ENCODE measurements at regions not wholly inside any gene's neighbourhood (a gene's known extent, or its start where the extent isn't known, plus 50 kb on each side); places are given as distances from the start of the nearest gene placed in this dataset.

GRCh38 chr1:80799457-80799856 is 1001.3 kb upstream of the ADGRL2 start:
- H2AFZ ChIP-seq (ENCODE audit: low read length), result no peak overlapping the region
- intact Hi-C loops (cut with micrococcal nuclease; ENCODE audit: unreplicated experiment), result no loop called here

GRCh38 chr1:80779275-80779674 is 1021.5 kb upstream of the ADGRL2 start:
- no peak overlapping the region for H3K4me3 ChIP-seq (ENCODE audit: low read depth, low read length, poor library complexity, severe bottlenecking)
- H2AFZ ChIP-seq (ENCODE audit: low read length), result no peak overlapping the region
- TF ChIP-seq EZH2phosphoT487 (IDR thresholded peaks at IDR 0.05; ENCODE audit: borderline replicate concordance, low read depth, low read length) (no peak), CTCF (conservative IDR thresholded peaks at IDR 0.05; ENCODE audit: low read length) (no peak)
- H3K9me2 ChIP-seq (ENCODE audit: insufficient read depth, low read length), result no peaks in the 10 kb centered on the region
- no peaks in the 10 kb centered on the region for H4K20me1 ChIP-seq (ENCODE audit: insufficient read depth, low read length)
- no peak overlapping the region for H3K4me2 ChIP-seq (ENCODE audit: low read length)
- no peaks in the 10 kb centered on the region for H3K79me2 ChIP-seq (ENCODE audit: insufficient read depth, low read depth, low read length)
- CTCF ChIA-PET (ENCODE audit: unreplicated experiment), result no interaction called here
- H3K4me1 ChIP-seq (ENCODE audit: insufficient read depth, low read length, poor library complexity, severe bottlenecking), result no peaks in the 10 kb centered on the region
- no peak for DNase-seq (ENCODE audit: low spot score)
- H3K36me3 ChIP-seq (ENCODE audit: insufficient read depth, low read length), result no peaks in the 10 kb centered on the region
- H3K27ac ChIP-seq (ENCODE audit: low read depth, low read length, poor library complexity, severe bottlenecking), result no peak overlapping the region
- no peaks in the 10 kb centered on the region for H3K9me3 ChIP-seq (ENCODE audit: low read length)
- no TSS peak for BruUV-seq (replicated peaks)
- POLR2A ChIA-PET, result no interaction called here
- intact Hi-C loops (cut with micrococcal nuclease; ENCODE audit: unreplicated experiment), result no loop called here

More at GRCh38 chr1:80799457-80799856, 1001.3 kb upstream of the ADGRL2 start:
- no peaks in the 10 kb centered on the region for H3K9me3 ChIP-seq (ENCODE audit: low read length)
- no peaks in the 10 kb centered on the region for H3K79me2 ChIP-seq (ENCODE audit: insufficient read depth, low read depth, low read length)
- H3K4me1 ChIP-seq (ENCODE audit: insufficient read depth, low read length, poor library complexity, severe bottlenecking), result no peaks in the 10 kb centered on the region
- CTCF ChIA-PET (ENCODE audit: unreplicated experiment), result no interaction called here
- H3K27ac ChIP-seq (ENCODE audit: low read depth, low read length, poor library complexity, severe bottlenecking), result no peak overlapping the region
- no peak overlapping the region for H3K4me3 ChIP-seq (ENCODE audit: low read depth, low read length, poor library complexity, severe bottlenecking)
- H4K20me1 ChIP-seq (ENCODE audit: insufficient read depth, low read length), result no peaks in the 10 kb centered on the region
- no peak for TF ChIP-seq CTCF (conservative IDR thresholded peaks at IDR 0.05; ENCODE audit: low read length)
- TF ChIP-seq EZH2phosphoT487 (IDR thresholded peaks at IDR 0.05; ENCODE audit: borderline replicate concordance, low read depth, low read length), result no peak
- no peak for DNase-seq (ENCODE audit: low spot score)
- no peaks in the 10 kb centered on the region for H3K9me2 ChIP-seq (ENCODE audit: insufficient read depth, low read length)
- no peaks in the 10 kb centered on the region for H3K36me3 ChIP-seq (ENCODE audit: insufficient read depth, low read length)
- POLR2A ChIA-PET, result no interaction called here
- H3K4me2 ChIP-seq (ENCODE audit: low read length), result no peak overlapping the region
- no TSS peak for BruUV-seq (replicated peaks)

GRCh38 chr1:80778094-80778840 is 1022.5 kb upstream of the ADGRL2 start:
- H3K27ac ChIP-seq (ENCODE audit: low read depth, low read length, poor library complexity, severe bottlenecking), result no peak overlapping the region
- H3K36me3 ChIP-seq (ENCODE audit: insufficient read depth, low read length), result no peaks in the 10 kb centered on the region
- TF ChIP-seq EZH2phosphoT487 (IDR thresholded peaks at IDR 0.05; ENCODE audit: borderline replicate concordance, low read depth, low read length), result no peak
- no peaks in the 10 kb centered on the region for H3K9me3 ChIP-seq (ENCODE audit: low read length)
- no peak overlapping the region for H2AFZ ChIP-seq (ENCODE audit: low read length)
- no peak for DNase-seq (ENCODE audit: low spot score)
- H3K4me3 ChIP-seq (ENCODE audit: low read depth, low read length, poor library complexity, severe bottlenecking), result no peak overlapping the region
- H3K79me2 ChIP-seq (ENCODE audit: insufficient read depth, low read depth, low read length), result no peaks in the 10 kb centered on the region
- no TSS peak for BruUV-seq (replicated peaks)
- intact Hi-C loops (cut with micrococcal nuclease; ENCODE audit: unreplicated experiment), result no loop called here
- H3K9me2 ChIP-seq (ENCODE audit: insufficient read depth, low read length), result no peaks in the 10 kb centered on the region
- ChIA-PET CTCF (ENCODE audit: unreplicated experiment) (no interaction called here), POLR2A (no interaction called here)
- H3K4me2 ChIP-seq (ENCODE audit: low read length), result no peak overlapping the region
- no peaks in the 10 kb centered on the region for H4K20me1 ChIP-seq (ENCODE audit: insufficient read depth, low read length)
- no peaks in the 10 kb centered on the region for H3K4me1 ChIP-seq (ENCODE audit: insufficient read depth, low read length, poor library complexity, severe bottlenecking)
